ENCODE measurements at regions not wholly inside any gene's neighbourhood (a gene's known extent, or its start where the extent isn't known, plus 50 kb on each side); places are given as distances from the start of the nearest gene placed in this dataset.

DNA sequence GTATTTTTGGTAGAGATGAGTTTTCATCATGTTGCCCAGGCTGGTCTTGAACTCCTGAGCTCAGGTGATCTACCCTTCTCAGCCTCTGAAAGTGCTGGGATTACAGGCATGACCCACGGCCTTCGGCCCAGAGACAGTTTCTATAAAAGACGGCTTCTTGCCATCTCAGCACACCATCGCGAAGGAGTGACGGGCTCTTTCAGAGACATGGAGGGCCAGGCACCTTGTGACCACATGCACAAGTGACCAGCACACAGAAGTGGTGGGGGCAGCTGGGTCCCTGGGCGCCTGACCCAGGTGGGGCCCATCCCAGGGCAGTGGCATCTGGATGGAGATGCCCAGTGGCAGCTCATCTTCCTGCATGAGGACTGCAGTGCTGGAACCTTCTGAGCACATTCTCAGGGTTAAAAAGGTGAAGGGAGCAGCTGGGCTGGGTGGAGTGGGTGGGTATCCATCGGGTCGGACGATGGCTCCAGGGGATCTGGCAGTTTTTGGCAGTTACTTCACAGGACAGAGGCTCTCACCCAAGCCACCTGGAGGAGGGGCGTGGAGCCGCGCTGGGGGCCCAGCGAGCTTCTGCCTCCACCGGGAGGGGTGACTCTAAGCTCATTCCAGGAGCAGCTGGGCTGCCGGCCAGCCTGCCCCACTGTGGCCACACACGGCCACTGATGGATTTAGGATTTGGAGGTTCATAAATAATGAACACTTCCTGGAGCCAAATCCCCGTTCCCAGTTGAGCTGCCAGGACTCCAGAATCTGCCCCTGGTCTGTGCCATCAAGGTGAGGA lies 373.0 kb downstream of the CTTN start:
- no peak overlapping the region for H3K9ac ChIP-seq (ENCODE audit: low read depth, low read length)
- no peak overlapping the region for H2AFZ ChIP-seq (ENCODE audit: low read depth, low read length)
- no peaks in the 10 kb centered on the region for H3K27me3 ChIP-seq (ENCODE audit: insufficient read depth, low read length, poor library complexity)
- no peak for DNase-seq
- no peak overlapping the region for H3K4me2 ChIP-seq (ENCODE audit: insufficient read depth, low read length)
- no peaks in the 10 kb centered on the region for H3K79me2 ChIP-seq (ENCODE audit: insufficient read depth, low read length)
- no peaks in the 10 kb centered on the region for H3K36me3 ChIP-seq (ENCODE audit: insufficient read depth, low read length)
- H3K27ac ChIP-seq (ENCODE audit: low read length) = no peak overlapping the region
- no peaks in the 10 kb centered on the region for H3K9me3 ChIP-seq (ENCODE audit: insufficient read depth, low read length, severe bottlenecking)
- no peaks in the 10 kb centered on the region for H4K20me1 ChIP-seq (ENCODE audit: insufficient read depth, low read length)
- no peak for ATAC-seq (ENCODE audit: insufficient read depth, low read depth)
- H3K4me1 ChIP-seq (ENCODE audit: insufficient read depth, low read length) = no peaks in the 10 kb centered on the region
- no peak overlapping the region for H3K4me3 ChIP-seq (ENCODE audit: low read depth in 1 of 2, low read length in 2 of 2)
- TF ChIP-seq EZH2 (IDR thresholded peaks at IDR 0.05; ENCODE audit: borderline replicate concordance, low read depth, low read length, severe bottlenecking) = no peak
- no peak for TF ChIP-seq CTCF (IDR thresholded peaks at IDR 0.05; ENCODE audit: borderline replicate concordance, extremely low read depth, low read length, poor library complexity, severe bottlenecking)

DNA sequence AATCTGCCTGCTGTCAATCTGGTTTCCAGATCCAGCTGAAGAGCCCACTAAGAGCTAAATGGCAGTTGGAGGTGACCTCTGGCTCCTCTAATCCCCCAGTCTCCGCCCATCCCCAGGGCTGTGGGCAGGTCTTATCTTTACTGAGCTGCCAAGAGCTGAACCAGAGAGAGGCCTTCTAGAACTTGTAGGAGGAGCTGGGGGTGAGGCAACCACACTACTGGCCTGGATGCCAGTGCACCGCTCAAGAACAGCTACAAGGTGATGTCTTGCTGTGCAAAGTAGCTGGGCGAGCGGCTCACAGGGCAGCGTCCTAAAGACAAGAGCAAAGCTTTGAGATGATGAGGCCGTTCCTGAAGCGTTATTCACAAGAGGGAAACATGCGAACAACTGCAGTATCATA lies 374.6 kb downstream of the CTTN start:
- TF ChIP-seq CTCF (IDR thresholded peaks at IDR 0.05; ENCODE audit: borderline replicate concordance, extremely low read depth, low read length, poor library complexity, severe bottlenecking) (no peak), EZH2 (IDR thresholded peaks at IDR 0.05; ENCODE audit: borderline replicate concordance, low read depth, low read length, severe bottlenecking) (no peak)
- ATAC-seq (ENCODE audit: insufficient read depth, low read depth) = no peak
- no peaks in the 10 kb centered on the region for H4K20me1 ChIP-seq (ENCODE audit: insufficient read depth, low read length)
- no peaks in the 10 kb centered on the region for H3K79me2 ChIP-seq (ENCODE audit: insufficient read depth, low read length)
- H3K9ac ChIP-seq (ENCODE audit: low read depth, low read length) = no peak overlapping the region
- H3K4me2 ChIP-seq (ENCODE audit: insufficient read depth, low read length) = no peak overlapping the region
- no peaks in the 10 kb centered on the region for H3K36me3 ChIP-seq (ENCODE audit: insufficient read depth, low read length)
- no peaks in the 10 kb centered on the region for H3K4me1 ChIP-seq (ENCODE audit: insufficient read depth, low read length)
- no peak overlapping the region for H3K27ac ChIP-seq (ENCODE audit: low read length)
- H3K4me3 ChIP-seq (ENCODE audit: low read depth in 1 of 2, low read length in 2 of 2) = no peak overlapping the region
- DNase-seq = no peak
- H3K9me3 ChIP-seq (ENCODE audit: insufficient read depth, low read length, severe bottlenecking) = no peaks in the 10 kb centered on the region
- no peak overlapping the region for H2AFZ ChIP-seq (ENCODE audit: low read depth, low read length)
- H3K27me3 ChIP-seq (ENCODE audit: insufficient read depth, low read length, poor library complexity) = no peaks in the 10 kb centered on the region

- Histone ChIP-seq H3K27ac (ENCODE audit: low read length) (no peak overlapping the region), H3K79me2 (ENCODE audit: insufficient read depth, low read length) (no peaks in the 10 kb centered on the region), H3K9me3 (ENCODE audit: insufficient read depth, low read length, severe bottlenecking) (no peaks in the 10 kb centered on the region), H3K4me2 (ENCODE audit: insufficient read depth, low read length) (no peak overlapping the region), H3K27me3 (ENCODE audit: insufficient read depth, low read length, poor library complexity) (no peaks in the 10 kb centered on the region), H3K9ac (ENCODE audit: low read depth, low read length) (no peak overlapping the region), H4K20me1 (ENCODE audit: insufficient read depth, low read length) (no peaks in the 10 kb centered on the region), H3K4me1 (ENCODE audit: insufficient read depth, low read length) (no peaks in the 10 kb centered on the region), H3K36me3 (ENCODE audit: insufficient read depth, low read length) (no peaks in the 10 kb centered on the region), H3K4me3 (ENCODE audit: low read depth in 1 of 2, low read length in 2 of 2) (no peak overlapping the region), H2AFZ (ENCODE audit: low read depth, low read length) (no peak overlapping the region)
- ATAC-seq (ENCODE audit: insufficient read depth, low read depth) = no peak
- TF ChIP-seq EZH2 (IDR thresholded peaks at IDR 0.05; ENCODE audit: borderline replicate concordance, low read depth, low read length, severe bottlenecking) = no peak
- no peak for TF ChIP-seq CTCF (IDR thresholded peaks at IDR 0.05; ENCODE audit: borderline replicate concordance, extremely low read depth, low read length, poor library complexity, severe bottlenecking)
- no peak for DNase-seq
Measured at GRCh38 chr11:70775386-70776075, 377.2 kb downstream of the CTTN start.
